AG04449 (cell line): ENCODE measurements at regions not wholly inside any gene's neighbourhood (a gene's known extent, or its start where the extent isn't known, plus 50 kb on each side); places are given as distances from the start of the nearest gene placed in this dataset.

Experiments
- CTCF ChIA-PET: fragments of 350-600 bp; formaldehyde crosslinking; extraction: SDS; loops from one replicate; lab custom pipeline; 2021; ENCODE audit warnings: antibody characterized with exemption; lab: Yijun Ruan, JAX
- POLR2A ChIA-PET: fragments of 400-600, 350-600 bp; formaldehyde crosslinking; extraction: SDS; loops from one replicate; lab custom pipeline; 2020; ENCODE audit warnings: antibody characterized with exemption, inconsistent platforms; lab: Yijun Ruan, JAX
- DNase-seq: peaks from one replicate; pipeline ENCODE4 v3.0.0-alpha.2; 2010; ENCODE audit warnings: low read depth, low spot score
- H3K4me3 ChIP-seq: 2 replicates; pipeline ENCODE4 v1.5.1; 2011; ENCODE audit warnings: low read depth, mild to moderate bottlenecking, control low read depth, low read length
- CTCF ChIP-seq: IDR thresholded peaks from one replicate; pipeline ENCODE4 v1.5.1; 2011; ENCODE audit warnings: mild to moderate bottlenecking, moderate library complexity, low read length, control low read depth, inconsistent platforms; ENCODE audit not compliant: insufficient read depth; ENCODE audit errors: missing control alignments

GRCh38 chr11:116533186-116533825 lies 239.5 kb downstream of the BUD13 start:
- no peak for TF ChIP-seq CTCF
- POLR2A ChIA-PET: no interaction called here
- H3K4me3 ChIP-seq: no peak overlapping the region
- DNase-seq: no peak
- CTCF ChIA-PET: no interaction called here

- no peak for DNase-seq
- H3K4me3 ChIP-seq: no peak overlapping the region
- ChIA-PET CTCF (no interaction called here), POLR2A (no interaction called here)
- no peak for TF ChIP-seq CTCF
Measured at GRCh38 chr11:116532066-116532465, 240.7 kb downstream of the BUD13 start.

- CTCF ChIA-PET: no interaction called here
- POLR2A ChIA-PET: no interaction called here
- TF ChIP-seq CTCF: no peak
- H3K4me3 ChIP-seq: no peak overlapping the region
- DNase-seq: no peak
Measured at GRCh38 chr11:116530705-116531104, 242.1 kb downstream of the BUD13 start.

- ChIA-PET CTCF (no interaction called here), POLR2A (no interaction called here)
- no peak for TF ChIP-seq CTCF
- DNase-seq: no peak
- H3K4me3 ChIP-seq: no peak overlapping the region
Measured at GRCh38 chr11:116529271-116529670, 243.5 kb downstream of the BUD13 start.

- POLR2A ChIA-PET: no interaction called here
- TF ChIP-seq CTCF: no peak
- no peak for DNase-seq
- CTCF ChIA-PET: no interaction called here
- H3K4me3 ChIP-seq: no peak overlapping the region
Measured at GRCh38 chr11:116527180-116527991, 245.4 kb downstream of the BUD13 start.

GRCh38 chr11:116525961-116526495 lies 246.8 kb downstream of the BUD13 start:
- TF ChIP-seq CTCF: no peak
- ChIA-PET CTCF (no interaction called here), POLR2A (no interaction called here)
- no peak overlapping the region for H3K4me3 ChIP-seq
- no peak for DNase-seq
